HepG2 (cell line): ENCODE measurements at regions not wholly inside any gene's neighbourhood (a gene's known extent, or its start where the extent isn't known, plus 50 kb on each side); places are given as distances from the start of the nearest gene placed in this dataset.

Experiments
- ATAC-seq: fragments of 200-7000 bp; cut with Tn5 transposase; 3 replicates; pipeline ENCODE4 v1.9.1; 2020; ENCODE audit warnings: mild to moderate bottlenecking, moderate library complexity
- BruUV-seq: library from RNA; stranded (reverse); fragments of 400-500 nt; replicated peaks from 2 replicates; lab custom pipeline; 2021; lab: Mats Ljungman, UMichigan
- CTCF ChIA-PET: fragments of 300-600 bp; formaldehyde crosslinking; extraction: SDS; loops from one replicate; lab custom pipeline; 2021; ENCODE audit warnings: low total read pairs, inconsistent platforms, low intra/inter-chr PET ratio; lab: Yijun Ruan, JAX
- POLR2A ChIA-PET: fragments of 350-600 bp; sonication (Branson Sonifier 250); formaldehyde crosslinking; loops from one replicate; lab custom pipeline; 2020; ENCODE audit warnings: antibody characterized with exemption, inconsistent platforms; lab: Yijun Ruan, JAX
- DNase-seq: peaks from one replicate; pipeline ENCODE4 v3.0.0-alpha.2; 2015; ENCODE audit warnings: low spot score
- FAIRE-seq: peaks from 3 replicates; lab custom pipeline; 2011; peaks lifted over from hg19 to GRCh38; lab: Jason Lieb, UNC
- H2AFZ ChIP-seq: one replicate; pipeline ENCODE4 v1.6.1; 2011; ENCODE audit warnings: low read length, inconsistent platforms
- H3K27ac ChIP-seq: fragments of 300-600 bp; 3 replicates; pipeline ENCODE4 v1.8.0; 2011; ENCODE audit warnings: mixed run types, mild to moderate bottlenecking, mixed read lengths, low read length, inconsistent platforms; ENCODE audit not compliant: insufficient read depth; ENCODE audit errors: extremely low read length
- H3K27me3 ChIP-seq, 2 experiments: fragments of 200-600 bp in 1 of 2; 2 replicates in 1 of 2; 3 replicates in 1 of 2; pipeline versions ENCODE4 v1.6.0 to v1.8.0; 2011; ENCODE audit warnings: low read length in 2 of 2, mild to moderate bottlenecking in 2 of 2, moderate library complexity in 2 of 2, inconsistent platforms in 1 of 2; ENCODE audit not compliant: insufficient read depth in 2 of 2, control insufficient read depth in 1 of 2
- H3K36me3 ChIP-seq, 2 experiments: fragments of 200-600 bp in 1 of 2; replicated peaks in 1 of 2; 2 replicates in 1 of 2; 3 replicates in 1 of 2; pipeline versions ENCODE4 v1.5.1 to v1.8.0; 2011; ENCODE audit warnings: low read length in 2 of 2, inconsistent platforms in 1 of 2; ENCODE audit not compliant: insufficient read depth in 2 of 2, control insufficient read depth in 1 of 2
- H3K4me1 ChIP-seq: 2 replicates; pipeline ENCODE4 v1.5.1; 2012; ENCODE audit warnings: low read length, inconsistent platforms; ENCODE audit not compliant: insufficient read depth
- H3K4me2 ChIP-seq: 2 replicates; pipeline ENCODE4 v1.6.0; 2011; ENCODE audit warnings: low read depth, low read length, inconsistent platforms
- H3K4me3 ChIP-seq, 3 experiments: fragments of 200-600 bp in 1 of 3; sonication (generic), shearing (Covaris generic) in 1 of 3; replicated peaks in 1 of 3; 2 replicates each; pipeline ENCODE4 v1.5.1; 2011 to 2016; ENCODE audit warnings: low read length in 3 of 3, inconsistent platforms in 2 of 3, low read depth in 2 of 3, mild to moderate bottlenecking in 2 of 3, control low read depth in 1 of 3, mixed read lengths in 1 of 3; ENCODE audit not compliant: insufficient read depth in 1 of 3
- H3K79me2 ChIP-seq: one replicate; pipeline ENCODE4 v1.6.1; 2011; ENCODE audit warnings: low read length, inconsistent platforms; ENCODE audit not compliant: insufficient read depth
- H3K9ac ChIP-seq: 2 replicates; pipeline ENCODE4 v1.6.0; 2011; ENCODE audit warnings: mild to moderate bottlenecking, low read depth, low read length, inconsistent platforms; ENCODE audit not compliant: insufficient read depth
- H3K9me3 ChIP-seq: 2 replicates; pipeline ENCODE4 v1.5.1; 2012; ENCODE audit warnings: mild to moderate bottlenecking, low read length
- H4K20me1 ChIP-seq: 2 replicates; pipeline ENCODE4 v1.6.0; 2011; ENCODE audit warnings: inconsistent platforms, mild to moderate bottlenecking, low read length, moderate library complexity; ENCODE audit not compliant: insufficient read depth
- FOXJ3 ChIP-seq: sonication (generic); formaldehyde crosslinking; IDR thresholded peaks from 2 replicates; pipeline ENCODE4 v1.4.0; 2020; ENCODE audit warnings: missing genetic modification reagents, mild to moderate bottlenecking, borderline replicate concordance
- GPBP1L1 ChIP-seq: sonication (generic); formaldehyde crosslinking; IDR thresholded peaks from 2 replicates; pipeline ENCODE4 v1.5.0; 2020; ENCODE audit warnings: mild to moderate bottlenecking, missing genetic modification reagents
- ISX ChIP-seq: sonication (generic); formaldehyde crosslinking; conservative IDR thresholded peaks from 2 replicates; pipeline ENCODE4 v1.5.0; 2020; ENCODE audit warnings: missing genetic modification reagents
- LCORL ChIP-seq, 2 experiments: fragments of 450-650 bp in 1 of 2; sonication (generic) in 1 of 2; formaldehyde crosslinking in 1 of 2; IDR thresholded peaks; 2 replicates each; pipeline versions ENCODE4 v1.5.0 to v1.6.1; 2017 to 2020; ENCODE audit warnings: antibody characterized with exemption in 1 of 2, missing genetic modification reagents in 1 of 2
- MAX ChIP-seq: IDR thresholded peaks from 2 replicates; pipeline ENCODE4 v1.6.1; 2012; ENCODE audit warnings: inconsistent platforms
- MTA3 ChIP-seq: sonication (generic); formaldehyde crosslinking; IDR thresholded peaks from 2 replicates; pipeline ENCODE4 v1.4.0; 2020; ENCODE audit warnings: missing genetic modification reagents
- PRMT3 ChIP-seq: sonication (generic); formaldehyde crosslinking; IDR thresholded peaks from 2 replicates; pipeline ENCODE4 v1.8.1; 2022; ENCODE audit warnings: low read depth, mild to moderate bottlenecking, moderate library complexity, missing genetic modification reagents, borderline replicate concordance
- RFX3 ChIP-seq: IDR thresholded peaks from 2 replicates; pipeline ENCODE4 v1.6.1; 2016; ENCODE audit warnings: missing biosample characterization, missing genetic modification reagents
- TEAD3 ChIP-seq: optimal IDR thresholded peaks from 2 replicates; pipeline ENCODE3; 2016; ENCODE audit warnings: borderline replicate concordance
- ZBTB14 ChIP-seq: sonication (generic); formaldehyde crosslinking; IDR thresholded peaks from 2 replicates; pipeline ENCODE4 v1.4.0; 2020; ENCODE audit warnings: missing genetic modification reagents
- ZBTB8A ChIP-seq: sonication (generic); formaldehyde crosslinking; IDR thresholded peaks from 2 replicates; pipeline ENCODE4 v1.4.0; 2020; ENCODE audit warnings: mild to moderate bottlenecking, low read depth, missing genetic modification reagents, borderline replicate concordance
- ZC3H4 ChIP-seq: sonication (generic); formaldehyde crosslinking; IDR thresholded peaks from 2 replicates; pipeline ENCODE4 v1.4.0; 2020; ENCODE audit warnings: missing genetic modification reagents, borderline replicate concordance
- ZNF326 ChIP-seq: sonication (generic); formaldehyde crosslinking; IDR thresholded peaks from 2 replicates; pipeline ENCODE4 v1.4.0; 2020; ENCODE audit warnings: missing genetic modification reagents, borderline replicate concordance
- ZNF383 ChIP-seq: sonication (generic); formaldehyde crosslinking; IDR thresholded peaks from 2 replicates; pipeline ENCODE4 v1.4.0; 2020; ENCODE audit warnings: missing genetic modification reagents, mild to moderate bottlenecking, borderline replicate concordance
- ZNF562 ChIP-seq: sonication (generic); formaldehyde crosslinking; IDR thresholded peaks from 2 replicates; pipeline ENCODE4 v1.8.0; 2022; ENCODE audit warnings: missing genetic modification reagents, borderline replicate concordance
- ZNF703 ChIP-seq: sonication (generic); formaldehyde crosslinking; IDR thresholded peaks from 2 replicates; pipeline ENCODE4 v1.5.1; 2020; ENCODE audit warnings: missing genetic modification reagents, mild to moderate bottlenecking, moderate library complexity, borderline replicate concordance
- WGBS: methylation state at CpG from one replicate; pipeline ENCODE4 v1.1.6; 2017; ENCODE audit warnings: low lambda C conversion rate; 5-methylcytosine and 5-hydroxymethylcytosine counted together
- in situ Hi-C: cut with HindIII; loops from 2 replicates; pipeline ENCODE4 v1.10.0; 2017; ENCODE audit warnings: low pct_unique_long_range_greater_than_20kb; ENCODE audit not compliant: extremely low pct_ligation_motif_present
- intact Hi-C: fragments of 100-400 bp; cut with micrococcal nuclease; formaldehyde crosslinking; loops from one replicate; pipeline ENCODE4 v1.10.0; 2022; ENCODE audit not compliant: unreplicated experiment
- TF ChIP-seq, protein P1 (sequence below): sonication (generic); formaldehyde crosslinking; IDR thresholded peaks from 2 replicates; pipeline ENCODE4 v1.5.1; 2020; ENCODE audit warnings: missing genetic modification reagents, mild to moderate bottlenecking, borderline replicate concordance
- TF ChIP-seq, protein P2 (sequence below): sonication (generic); formaldehyde crosslinking; IDR thresholded peaks from 2 replicates; pipeline ENCODE4 v1.8.0; 2022; ENCODE audit warnings: missing genetic modification reagents, mild to moderate bottlenecking, inconsistent platforms, borderline replicate concordance

DNA sequence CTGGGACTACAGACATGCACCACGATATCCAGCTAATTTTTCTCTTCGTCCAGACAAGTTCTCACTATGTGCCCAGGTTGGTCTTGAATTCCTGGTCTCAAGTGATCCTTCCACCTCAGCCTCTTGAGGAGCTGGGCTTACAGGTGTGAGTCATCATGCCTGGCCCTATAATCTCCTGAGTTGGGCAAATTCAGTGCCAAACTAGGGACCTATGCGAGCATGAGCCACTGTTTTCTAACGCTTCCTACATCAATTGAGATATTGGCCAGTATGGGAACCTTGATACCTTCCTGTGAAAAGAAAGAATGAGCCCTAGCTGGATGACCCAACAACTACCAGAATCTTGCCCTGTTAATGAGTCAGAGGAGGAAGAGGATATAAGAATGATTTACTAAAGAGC lies 585.2 kb downstream of the C12orf50 start (continued):
- no peak for TF ChIP-seq ZBTB14
- TF ChIP-seq, protein P1, sequence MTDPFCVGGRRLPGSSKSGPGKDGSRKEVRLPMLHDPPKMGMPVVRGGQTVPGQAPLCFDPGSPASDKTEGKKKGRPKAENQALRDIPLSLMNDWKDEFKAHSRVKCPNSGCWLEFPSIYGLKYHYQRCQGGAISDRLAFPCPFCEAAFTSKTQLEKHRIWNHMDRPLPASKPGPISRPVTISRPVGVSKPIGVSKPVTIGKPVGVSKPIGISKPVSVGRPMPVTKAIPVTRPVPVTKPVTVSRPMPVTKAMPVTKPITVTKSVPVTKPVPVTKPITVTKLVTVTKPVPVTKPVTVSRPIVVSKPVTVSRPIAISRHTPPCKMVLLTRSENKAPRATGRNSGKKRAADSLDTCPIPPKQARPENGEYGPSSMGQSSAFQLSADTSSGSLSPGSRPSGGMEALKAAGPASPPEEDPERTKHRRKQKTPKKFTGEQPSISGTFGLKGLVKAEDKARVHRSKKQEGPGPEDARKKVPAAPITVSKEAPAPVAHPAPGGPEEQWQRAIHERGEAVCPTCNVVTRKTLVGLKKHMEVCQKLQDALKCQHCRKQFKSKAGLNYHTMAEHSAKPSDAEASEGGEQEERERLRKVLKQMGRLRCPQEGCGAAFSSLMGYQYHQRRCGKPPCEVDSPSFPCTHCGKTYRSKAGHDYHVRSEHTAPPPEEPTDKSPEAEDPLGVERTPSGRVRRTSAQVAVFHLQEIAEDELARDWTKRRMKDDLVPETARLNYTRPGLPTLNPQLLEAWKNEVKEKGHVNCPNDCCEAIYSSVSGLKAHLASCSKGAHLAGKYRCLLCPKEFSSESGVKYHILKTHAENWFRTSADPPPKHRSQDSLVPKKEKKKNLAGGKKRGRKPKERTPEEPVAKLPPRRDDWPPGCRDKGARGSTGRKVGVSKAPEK (CRISPR knock-in tag): no peak
- no peak for TF ChIP-seq LCORL (IDR thresholded peaks at IDR 0.05)
- TF ChIP-seq LCORL (CRISPR knock-in tag; IDR thresholded peaks at IDR 0.05): no peak
- no peak for TF ChIP-seq ZNF562 (CRISPR knock-in tag)
- TF ChIP-seq ZNF703 (CRISPR knock-in tag): no peak

DNA sequence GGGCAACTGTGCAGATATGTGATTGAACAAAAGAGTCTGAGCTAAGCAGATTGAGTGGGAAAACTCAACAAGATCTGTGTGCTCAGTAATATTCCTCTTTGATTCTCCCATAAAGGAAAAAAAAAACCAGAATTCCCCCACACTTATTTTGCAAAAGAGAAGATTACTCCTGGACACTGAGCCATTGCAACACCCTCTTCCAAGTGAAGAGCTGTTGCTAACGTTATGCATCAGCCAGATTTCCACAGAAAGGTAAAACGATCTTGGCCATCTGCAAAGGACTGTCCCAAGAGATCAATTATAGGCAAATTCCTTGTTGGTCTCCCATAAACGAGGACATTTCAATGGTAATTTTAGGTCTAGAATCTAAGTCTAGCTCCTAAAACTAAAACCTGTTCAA lies 587.7 kb downstream of the C12orf50 start:
- H4K20me1 ChIP-seq: no peaks in the 10 kb centered on the region
- BruUV-seq: no TSS peak
- no peak for ATAC-seq
- WGBS: 0% methylated on average over 3 of the region's 3 CpGs
- no peak overlapping the region for H3K4me3 ChIP-seq
- in situ Hi-C loops: no loop called here
- ChIA-PET POLR2A (no interaction called here), CTCF (no interaction called here)
- H3K36me3 ChIP-seq: no peaks in the 10 kb centered on the region
- no peak overlapping the region for H2AFZ ChIP-seq
- no peak overlapping the region for H3K27ac ChIP-seq
- H3K4me2 ChIP-seq: no peak overlapping the region
- no peak for DNase-seq
- no peaks in the 10 kb centered on the region; a peak in 1 of 5 replicates for H3K27me3 ChIP-seq
- no peaks in the 10 kb centered on the region for H3K4me1 ChIP-seq
- no peak overlapping the region for H3K9ac ChIP-seq
- H3K9me3 ChIP-seq: peaks cover 92% of the 10 kb centered on the region
- intact Hi-C loops: no loop called here
- no peaks in the 10 kb centered on the region for H3K79me2 ChIP-seq
- FAIRE-seq: no peak
- TF ChIP-seq, protein P2, sequence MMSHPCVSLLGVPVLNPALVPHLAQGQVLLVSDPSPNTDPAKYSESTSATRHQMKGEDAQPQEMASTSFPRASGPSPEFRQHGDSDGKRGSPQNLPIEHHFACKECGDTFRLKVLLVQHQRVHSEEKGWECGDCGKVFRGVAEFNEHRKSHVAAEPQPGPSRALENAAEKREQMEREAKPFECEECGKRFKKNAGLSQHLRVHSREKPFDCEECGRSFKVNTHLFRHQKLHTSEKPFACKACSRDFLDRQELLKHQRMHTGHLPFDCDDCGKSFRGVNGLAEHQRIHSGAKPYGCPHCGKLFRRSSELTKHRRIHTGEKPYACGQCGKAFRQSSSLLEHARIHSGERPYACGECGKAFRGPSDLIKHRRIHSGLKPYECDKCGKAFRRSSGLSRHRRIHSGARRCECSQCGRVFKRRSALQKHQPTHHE (CRISPR knock-in tag): no peak
- no peak for TF ChIP-seq MAX
- no peak for TF ChIP-seq MTA3 (CRISPR knock-in tag)
- TF ChIP-seq TEAD3 (CRISPR knock-in tag): no peak
- no peak for TF ChIP-seq GPBP1L1
- TF ChIP-seq ISX (CRISPR knock-in tag): no peak
- no peak for TF ChIP-seq FOXJ3 (CRISPR knock-in tag)
- TF ChIP-seq PRMT3: no peak
- TF ChIP-seq ZBTB8A (CRISPR knock-in tag): no peak
- TF ChIP-seq ZNF383: no peak
- no peak for TF ChIP-seq ZNF326 (CRISPR knock-in tag)
- TF ChIP-seq RFX3 (CRISPR knock-in tag): no peak
- TF ChIP-seq ZC3H4 (CRISPR knock-in tag): no peak
